ENCODE measurements at regions not wholly inside any gene's neighbourhood (a gene's known extent, or its start where the extent isn't known, plus 50 kb on each side); places are given as distances from the start of the nearest gene placed in this dataset.

- DNase-seq (no peak), ATAC-seq (ENCODE audit: insufficient read depth, low FRiP score) (no peak)
- H3K27me3 ChIP-seq (ENCODE audit: control insufficient read depth in 3 of 3, insufficient read depth in 3 of 3, low read length in 2 of 3), result no peaks in the 10 kb centered on the region
- H3K27ac ChIP-seq (ENCODE audit: low read depth in 1 of 2, low read length in 1 of 2), result no peak overlapping the region
- no peaks in the 10 kb centered on the region for H3K36me3 ChIP-seq (ENCODE audit: control insufficient read depth in 4 of 4, insufficient read depth in 4 of 4, low read length in 4 of 4)
- H3K4me1 ChIP-seq (ENCODE audit: control insufficient read depth in 5 of 5, insufficient read depth in 5 of 5, low read length in 5 of 5), result peaks cover 0 to 9% (median 0%) of the 10 kb centered on the region in 5 donors
- no peak for TF ChIP-seq CTCF (IDR thresholded peaks at IDR 0.05; ENCODE audit: control extremely low read depth, extremely low read depth)
- 78 to 82% methylated on average over 4 of the region's 4 CpGs for WGBS, 2 donors
- H3K9me3 ChIP-seq (ENCODE audit: control insufficient read depth in 4 of 4, insufficient read depth in 3 of 4, low read length in 3 of 4), result peaks cover 0 to 1% (median 0%) of the 10 kb centered on the region in 4 donors
- H3K9ac ChIP-seq (ENCODE audit: insufficient read depth in 1 of 2, low read length in 2 of 2), result no peak overlapping the region
- H3K4me3 ChIP-seq, result no peak overlapping the region
These were observed 188.3 kb upstream of the MEF2C start for GRCh38 chr5:89071101-89071940.

- TF ChIP-seq CTCF (IDR thresholded peaks at IDR 0.05; ENCODE audit: control extremely low read depth, extremely low read depth), result no peak
- no peaks in the 10 kb centered on the region for H3K36me3 ChIP-seq (ENCODE audit: control insufficient read depth in 4 of 4, insufficient read depth in 4 of 4, low read length in 4 of 4)
- no peaks in the 10 kb centered on the region for H3K27me3 ChIP-seq (ENCODE audit: control insufficient read depth in 3 of 3, insufficient read depth in 3 of 3, low read length in 2 of 3)
- DNase-seq (no peak), ATAC-seq (ENCODE audit: insufficient read depth, low FRiP score) (no peak)
- no peak overlapping the region for H3K9ac ChIP-seq (ENCODE audit: insufficient read depth in 1 of 2, low read length in 2 of 2)
- 76 to 82% methylated on average over 2 of the region's 2 CpGs for WGBS, 2 donors
- H3K4me1 ChIP-seq (ENCODE audit: control insufficient read depth in 5 of 5, insufficient read depth in 5 of 5, low read length in 5 of 5), result peaks cover 0 to 9% (median 0%) of the 10 kb centered on the region in 5 donors
- no peak overlapping the region for H3K27ac ChIP-seq (ENCODE audit: low read depth in 1 of 2, low read length in 1 of 2)
- peaks cover 0 to 1% (median 0%) of the 10 kb centered on the region in 4 donors for H3K9me3 ChIP-seq (ENCODE audit: control insufficient read depth in 4 of 4, insufficient read depth in 3 of 4, low read length in 3 of 4)
- no peak overlapping the region for H3K4me3 ChIP-seq
These were observed 186.6 kb upstream of the MEF2C start for GRCh38 chr5:89069591-89069990.

GRCh38 chr5:89067362-89067761 is 184.4 kb upstream of the MEF2C start:
- Histone ChIP-seq H3K4me1 (ENCODE audit: control insufficient read depth in 5 of 5, insufficient read depth in 5 of 5, low read length in 5 of 5) (no peaks in the 10 kb centered on the region), H3K4me3 (no peak overlapping the region), H3K9ac (ENCODE audit: insufficient read depth in 1 of 2, low read length in 2 of 2) (no peak overlapping the region), H3K36me3 (ENCODE audit: control insufficient read depth in 4 of 4, insufficient read depth in 4 of 4, low read length in 4 of 4) (no peaks in the 10 kb centered on the region), H3K27me3 (ENCODE audit: control insufficient read depth in 3 of 3, insufficient read depth in 3 of 3, low read length in 2 of 3) (no peaks in the 10 kb centered on the region), H3K9me3 (ENCODE audit: control insufficient read depth in 4 of 4, insufficient read depth in 3 of 4, low read length in 3 of 4) (peaks cover 0 to 1% (median 0%) of the 10 kb centered on the region in 4 donors), H3K27ac (ENCODE audit: low read depth in 1 of 2, low read length in 1 of 2) (no peak overlapping the region)
- no peak for ATAC-seq (ENCODE audit: insufficient read depth, low FRiP score)
- 97 to 98% methylated on average over 3 of the region's 3 CpGs for WGBS, 2 donors
- no peak for DNase-seq
- TF ChIP-seq CTCF (IDR thresholded peaks at IDR 0.05; ENCODE audit: control extremely low read depth, extremely low read depth), result no peak

Measured in lung (tissue), 11 donors.